Neuronal stem cell (in vitro differentiated cells): ENCODE measurements at regions not wholly inside any gene's neighbourhood (a gene's known extent, or its start where the extent isn't known, plus 50 kb on each side); places are given as distances from the start of the nearest gene placed in this dataset.
A peak's percentile ranks its signal among the peaks of the same experiment; 100 is the strongest.

Experiments
- DNase-seq: peaks from one replicate; pipeline ENCODE4 v3.0.0-alpha.2; 2013; ENCODE audit warnings: low spot score
- H2AFZ ChIP-seq: one replicate; pipeline ENCODE4 v1.6.1; 2013; ENCODE audit warnings: mild to moderate bottlenecking, low read length, inconsistent platforms
- H2AK5ac ChIP-seq: 2 replicates; pipeline ENCODE4 v1.6.1; 2013; ENCODE audit warnings: low read depth, mild to moderate bottlenecking, inconsistent platforms, low read length, moderate library complexity, mixed read lengths
- H2BK120ac ChIP-seq: 2 replicates; pipeline ENCODE4 v1.6.1; 2013; ENCODE audit warnings: low read depth, mild to moderate bottlenecking, inconsistent platforms, low read length, moderate library complexity, mixed read lengths
- H2BK12ac ChIP-seq: one replicate; pipeline ENCODE4 v1.6.1; 2013; ENCODE audit warnings: low read length, inconsistent platforms
- H2BK15ac ChIP-seq: 2 replicates; pipeline ENCODE4 v1.6.1; 2013; ENCODE audit warnings: mild to moderate bottlenecking, low read length, inconsistent platforms, mixed read lengths
- H2BK5ac ChIP-seq: one replicate; pipeline ENCODE4 v1.6.1; 2013; ENCODE audit warnings: inconsistent platforms, mild to moderate bottlenecking, low read length, moderate library complexity
- H3K14ac ChIP-seq: one replicate; pipeline ENCODE4 v1.6.1; 2013; ENCODE audit warnings: low read length, inconsistent platforms
- H3K18ac ChIP-seq: 2 replicates; pipeline ENCODE4 v1.6.1; 2013; ENCODE audit warnings: low read length, inconsistent platforms
- H3K23ac ChIP-seq: 2 replicates; pipeline ENCODE4 v1.6.1; 2013; ENCODE audit warnings: low read depth, mild to moderate bottlenecking, mixed read lengths, low read length, inconsistent platforms; ENCODE audit not compliant: poor library complexity
- H3K27ac ChIP-seq: replicated peaks from 3 replicates; pipeline ENCODE4 v1.5.1; 2013; ENCODE audit warnings: low read length, inconsistent platforms
- H3K27me3 ChIP-seq, 3 experiments: 2 replicates each; pipeline ENCODE4 v1.6.1; 2013; ENCODE audit warnings: low read length in 3 of 3, mild to moderate bottlenecking in 2 of 3, inconsistent platforms in 1 of 3, low read depth in 1 of 3, mixed read lengths in 1 of 3, moderate library complexity in 1 of 3; ENCODE audit not compliant: control insufficient read depth in 3 of 3, insufficient read depth in 3 of 3
- H3K36me3 ChIP-seq, 2 donors: replicated peaks in 1 of 2; 2 replicates each; pipeline ENCODE4 v1.6.1; 2013; ENCODE audit warnings: low read length in 2 of 2; ENCODE audit not compliant: control insufficient read depth in 2 of 2, insufficient read depth in 2 of 2
- H3K4ac ChIP-seq: 2 replicates; pipeline ENCODE4 v1.6.1; 2013; ENCODE audit warnings: inconsistent platforms, mild to moderate bottlenecking, low read length, moderate library complexity
- H3K4me1 ChIP-seq, 2 donors: 1 replicate in 1 of 2; 2 replicates in 1 of 2; pipeline ENCODE4 v1.6.1; 2013; ENCODE audit warnings: low read length in 2 of 2, low read depth in 1 of 2; ENCODE audit not compliant: control insufficient read depth in 2 of 2, insufficient read depth in 1 of 2
- H3K4me2 ChIP-seq: one replicate; pipeline ENCODE4 v1.6.1; 2013; ENCODE audit warnings: mild to moderate bottlenecking, low read length, inconsistent platforms; ENCODE audit not compliant: insufficient read depth, poor library complexity, severe bottlenecking
- H3K4me3 ChIP-seq, 2 donors: 2 replicates each; pipeline ENCODE4 v1.5.1; 2013; ENCODE audit warnings: low read length in 2 of 2, mild to moderate bottlenecking in 2 of 2, inconsistent platforms in 1 of 2, moderate library complexity in 1 of 2
- H3K79me1 ChIP-seq: one replicate; pipeline ENCODE4 v1.6.1; 2013; ENCODE audit warnings: low read depth, mild to moderate bottlenecking, inconsistent platforms, low read length, moderate library complexity
- H3K9ac ChIP-seq: one replicate; pipeline ENCODE4 v1.6.1; 2013; ENCODE audit warnings: mild to moderate bottlenecking, low read depth, low read length, inconsistent platforms; ENCODE audit not compliant: poor library complexity
- H3K9me3 ChIP-seq, 2 donors: replicated peaks in 1 of 2; 2 replicates each; pipeline versions ENCODE3 to v1.6.1; 2013; ENCODE audit warnings: low read length in 2 of 2, mild to moderate bottlenecking in 2 of 2, inconsistent platforms in 1 of 2, low read depth in 1 of 2, mixed read lengths in 1 of 2, moderate library complexity in 1 of 2; ENCODE audit not compliant: control insufficient read depth in 2 of 2, insufficient read depth in 1 of 2
- H4K8ac ChIP-seq: one replicate; pipeline ENCODE4 v1.6.1; 2013; ENCODE audit warnings: low read depth, mild to moderate bottlenecking, inconsistent platforms, low read length, moderate library complexity
- H4K91ac ChIP-seq: one replicate; pipeline ENCODE4 v1.6.1; 2013; ENCODE audit warnings: low read length, low read depth, mild to moderate bottlenecking, inconsistent platforms; ENCODE audit not compliant: poor library complexity
- WGBS, 2 donors: extraction: QIAGEN DNeasy Blood & Tissue Kit; methylation state at CpG; one replicate each; pipeline ENCODE4 v1.1.7; 2013; ENCODE audit warnings: missing lambda C conversion rate in 2 of 2, mixed read lengths in 1 of 2; ENCODE audit not compliant: insufficient read length in 2 of 2, insufficient replicate concordance in 1 of 2; ENCODE audit errors: extremely low coverage in 2 of 2; 5-methylcytosine and 5-hydroxymethylcytosine counted together

- Histone ChIP-seq H3K4me1 (peaks cover 0 to 2% of the 10 kb centered on the region in 2 donors), H3K4me3 (no peak overlapping the region), H2BK5ac (no peak overlapping the region), H4K8ac (no peak overlapping the region), H3K23ac (no peak overlapping the region), H3K36me3 (no peaks in the 10 kb centered on the region), H4K91ac (no peak overlapping the region), H2AK5ac (no peak overlapping the region), H3K9me3 (no peaks in the 10 kb centered on the region), H3K18ac (no peak overlapping the region), H2BK15ac (no peak overlapping the region), H3K27ac (no peak overlapping the region), H2BK120ac (no peak overlapping the region), H3K79me1 (no peaks in the 10 kb centered on the region), H2AFZ (peak overlapping the region; percentile 52), H3K27me3 (no peaks in the 10 kb centered on the region), H3K14ac (no peak overlapping the region), H3K4me2 (no peak overlapping the region), H3K9ac (no peak overlapping the region), H3K4ac (no peak overlapping the region), H2BK12ac (no peak overlapping the region)
- DNase-seq, result no peak
- no CpG with 5 or more reads among the region's 2 CpGs for WGBS, 2 donors
Observed at GRCh38 chr2:150689590-150689989, 202.1 kb upstream of the RND3 start.

- Histone ChIP-seq H2AK5ac (no peak overlapping the region), H3K36me3 (no peaks in the 10 kb centered on the region), H3K9ac (no peak overlapping the region), H3K18ac (no peak overlapping the region), H3K4ac (no peak overlapping the region), H2BK5ac (no peak overlapping the region), H3K23ac (no peak overlapping the region), H3K4me2 (no peak overlapping the region), H3K27me3 (no peaks in the 10 kb centered on the region), H2BK120ac (no peak overlapping the region), H3K4me3 (no peak overlapping the region), H3K4me1 (peaks cover 0 to 2% of the 10 kb centered on the region in 2 donors), H2BK12ac (no peak overlapping the region), H2AFZ (no peak overlapping the region), H4K8ac (no peak overlapping the region), H4K91ac (no peak overlapping the region), H2BK15ac (no peak overlapping the region), H3K79me1 (no peaks in the 10 kb centered on the region), H3K9me3 (no peaks in the 10 kb centered on the region), H3K14ac (no peak overlapping the region), H3K27ac (no peak overlapping the region)
- no CpG with 5 or more reads among the region's 3 CpGs for WGBS, 2 donors
- DNase-seq, result no peak
Observed at GRCh38 chr2:150688016-150688415, 200.5 kb upstream of the RND3 start.

- H2BK15ac ChIP-seq, result no peak overlapping the region
- H2BK5ac ChIP-seq, result no peak overlapping the region
- H3K4me1 ChIP-seq, result peaks cover 0 to 2% of the 10 kb centered on the region in 2 donors
- H3K79me1 ChIP-seq, result no peaks in the 10 kb centered on the region
- no peak for DNase-seq
- no peak overlapping the region for H4K91ac ChIP-seq
- H3K18ac ChIP-seq, result no peak overlapping the region
- H3K4ac ChIP-seq, result no peak overlapping the region
- H3K4me2 ChIP-seq, result no peak overlapping the region
- no peak overlapping the region for H3K9ac ChIP-seq
- no peaks in the 10 kb centered on the region for H3K9me3 ChIP-seq
- no peak overlapping the region for H2BK120ac ChIP-seq
- no peak overlapping the region for H2BK12ac ChIP-seq
- no peak overlapping the region for H3K27ac ChIP-seq
- no peak overlapping the region for H2AFZ ChIP-seq
- no peak overlapping the region for H4K8ac ChIP-seq
- H3K27me3 ChIP-seq, result no peaks in the 10 kb centered on the region
- H3K4me3 ChIP-seq, result no peak overlapping the region
- no peak overlapping the region for H3K23ac ChIP-seq
- H3K14ac ChIP-seq, result no peak overlapping the region
- H3K36me3 ChIP-seq, result no peaks in the 10 kb centered on the region
- H2AK5ac ChIP-seq, result no peak overlapping the region
- WGBS, 2 donors, result no CpG with 5 or more reads among the region's 1 CpG
Observed at GRCh38 chr2:150686391-150686790, 198.9 kb upstream of the RND3 start.

- Histone ChIP-seq H3K14ac (no peak overlapping the region), H3K27ac (no peak overlapping the region), H3K27me3 (no peaks in the 10 kb centered on the region), H3K9ac (no peak overlapping the region), H2BK120ac (no peak overlapping the region), H4K8ac (no peak overlapping the region), H3K79me1 (no peaks in the 10 kb centered on the region), H2BK15ac (no peak overlapping the region), H3K4me2 (no peak overlapping the region), H3K23ac (no peak overlapping the region), H3K9me3 (peaks cover 3 to 4% of the 10 kb centered on the region in 2 donors), H2BK12ac (no peak overlapping the region), H3K4me3 (no peak overlapping the region), H2AK5ac (no peak overlapping the region), H3K4me1 (peaks cover 0 to 15% of the 10 kb centered on the region in 2 donors), H3K18ac (no peak overlapping the region), H3K4ac (no peak overlapping the region), H3K36me3 (no peaks in the 10 kb centered on the region), H2AFZ (no peak overlapping the region), H2BK5ac (no peak overlapping the region), H4K91ac (no peak overlapping the region)
- no CpG with 5 or more reads among the region's 2 CpGs for WGBS, 2 donors
- no peak for DNase-seq
Observed at GRCh38 chr2:150681120-150681804, 193.8 kb upstream of the RND3 start.
